Mesodermal cell (in vitro differentiated cells): ENCODE measurements at regions not wholly inside any gene's neighbourhood (a gene's known extent, or its start where the extent isn't known, plus 50 kb on each side); places are given as distances from the start of the nearest gene placed in this dataset.
"Not testable (repeated sequence)": the region's sequence is repeated elsewhere in the genome, so short reads cannot be mapped to it uniquely, and the experiment has no call there.

ENCODE experiments used
- H3K27ac ChIP-seq: 2 replicates; pipeline ENCODE4 v1.7.0; 2013; ENCODE audit warnings: mild to moderate bottlenecking, low read depth, low read length, moderate library complexity; ENCODE audit not compliant: severe bottlenecking
- H3K36me3 ChIP-seq: 2 replicates; pipeline ENCODE4 v1.7.1; 2013; ENCODE audit warnings: mild to moderate bottlenecking, low read length, moderate library complexity; ENCODE audit not compliant: control insufficient read depth, insufficient read depth
- H3K4me1 ChIP-seq: one replicate; pipeline ENCODE4 v1.7.1; 2013; ENCODE audit warnings: mild to moderate bottlenecking, low read length; ENCODE audit not compliant: insufficient read depth, control insufficient read depth, poor library complexity, severe bottlenecking
- H3K4me3 ChIP-seq: 2 replicates; pipeline ENCODE4 v1.7.0; 2013; ENCODE audit warnings: low read length, control low read depth, mild to moderate bottlenecking; ENCODE audit not compliant: insufficient read depth, poor library complexity, severe bottlenecking; ENCODE audit errors: extremely low read depth
- H3K9me3 ChIP-seq: 2 replicates; pipeline ENCODE4 v1.7.1; 2013; ENCODE audit warnings: mild to moderate bottlenecking, low read length, moderate library complexity; ENCODE audit not compliant: control insufficient read depth
- whole genome bisulfite sequencing, 2 experiments: methylation state at CpG; one replicate each; pipeline ENCODE4 v1.1.5; 2013; ENCODE audit warnings: missing lambda C conversion rate in 2 of 2; ENCODE audit not compliant: insufficient coverage in 2 of 2; 5-methylcytosine and 5-hydroxymethylcytosine counted together

DNA sequence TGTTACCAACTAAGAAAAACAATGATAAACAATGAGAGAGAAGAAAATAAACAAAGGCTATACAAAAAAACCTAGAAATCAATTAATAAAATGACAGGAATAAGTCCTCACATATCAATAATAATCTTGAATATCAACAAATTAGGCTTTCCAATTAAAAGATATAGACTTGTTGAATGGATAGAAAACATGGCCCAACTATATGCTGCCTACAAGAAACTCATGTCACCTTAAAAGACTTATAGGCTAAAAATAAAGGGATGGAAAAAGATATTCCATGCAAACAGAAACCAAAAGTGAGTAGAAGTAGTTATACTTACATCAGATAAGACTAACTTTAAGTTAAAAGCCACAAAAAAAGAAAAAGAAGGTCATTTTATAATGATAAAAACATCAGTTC, 183.9 kb downstream of the MYRFL start:
- Histone ChIP-seq H3K36me3 (no peaks in the 10 kb centered on the region), H3K4me1 (no peaks in the 10 kb centered on the region), H3K9me3 (no peaks in the 10 kb centered on the region), H3K4me3 (no peak overlapping the region), H3K27ac (no peak overlapping the region)

DNA sequence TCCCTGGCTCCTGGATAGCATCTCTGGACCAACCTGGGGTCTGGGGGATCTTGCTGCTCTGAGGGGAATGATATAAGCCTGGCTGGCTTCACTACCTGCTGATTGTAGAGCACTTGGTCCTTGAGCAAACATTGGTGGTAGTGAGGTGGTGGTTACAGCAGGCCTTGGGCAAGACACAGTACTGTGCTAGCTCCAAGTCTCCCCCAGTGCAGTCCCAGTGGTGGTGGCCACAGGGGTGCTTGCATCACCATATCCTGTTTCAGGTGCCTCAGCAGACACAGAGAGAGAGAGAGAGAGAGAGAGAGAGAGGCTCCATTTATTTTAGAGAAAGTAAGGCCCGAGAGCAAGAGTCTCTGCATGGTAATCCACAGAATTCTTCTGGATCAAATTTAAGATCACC, 186.3 kb downstream of the MYRFL start:
- no peaks in the 10 kb centered on the region for H3K4me1 ChIP-seq
- no peak overlapping the region for H3K27ac ChIP-seq
- no peaks in the 10 kb centered on the region for H3K36me3 ChIP-seq
- no peak overlapping the region for H3K4me3 ChIP-seq
- WGBS, 2 experiments, result 80% methylated on average over 1 of the region's 1 CpG; no CpG with 5 or more reads in 1 of the 2 experiments
- no peaks in the 10 kb centered on the region for H3K9me3 ChIP-seq

DNA sequence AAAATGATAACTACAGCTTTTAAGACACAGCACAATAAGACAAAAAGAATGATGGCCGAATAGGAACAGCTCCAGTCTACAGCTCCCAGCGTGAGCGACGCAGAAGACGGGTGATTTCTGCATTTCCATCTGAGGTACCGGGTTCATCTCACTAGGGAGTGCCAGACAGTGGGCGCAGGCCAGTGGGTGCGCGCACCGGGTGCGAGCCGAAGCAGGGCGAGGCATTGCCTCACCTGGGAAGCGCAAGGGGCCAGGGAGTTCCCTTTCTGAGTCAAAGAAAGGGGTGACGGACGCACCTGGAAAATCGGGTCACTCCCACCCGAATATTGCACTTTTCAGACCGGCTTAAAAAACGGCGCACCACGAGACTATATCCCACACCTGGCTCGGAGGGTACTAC, 188.0 kb downstream of the MYRFL start:
- H3K9me3 ChIP-seq, H3K36me3 ChIP-seq, H3K4me3 ChIP-seq, H3K4me1 ChIP-seq, H3K27ac ChIP-seq: not testable (repeated sequence)
- WGBS, 2 experiments, result 71 to 77% methylated on average over 6 to 7 of the region's 23 CpGs

DNA sequence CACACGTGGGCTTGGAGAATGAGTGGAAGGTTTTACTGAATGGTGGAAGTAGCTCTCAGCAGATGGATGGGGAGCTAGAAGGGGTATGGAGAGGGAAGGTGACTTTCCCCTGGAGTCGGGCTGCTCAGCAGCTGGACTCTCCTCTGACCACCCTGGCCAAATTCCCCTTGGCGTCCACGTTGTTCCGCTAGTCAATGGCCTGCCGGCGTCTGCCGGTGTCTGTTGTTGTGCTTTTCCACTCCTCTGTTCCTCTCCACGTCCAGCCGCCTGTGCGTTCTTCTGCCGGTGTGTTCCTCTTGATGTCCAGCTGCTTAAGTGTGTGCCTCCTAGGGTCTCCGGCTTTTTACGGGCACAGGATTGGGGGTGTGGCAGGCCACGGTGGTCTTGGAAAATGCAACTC, 203.5 kb downstream of the MYRFL start:
- H3K36me3 ChIP-seq, result no peaks in the 10 kb centered on the region
- no peaks in the 10 kb centered on the region for H3K4me1 ChIP-seq
- WGBS, 2 experiments, result 87 to 91% methylated on average over 15 of the region's 15 CpGs
- H3K4me3 ChIP-seq, result no peak overlapping the region
- H3K27ac ChIP-seq, result no peak overlapping the region
- no peaks in the 10 kb centered on the region for H3K9me3 ChIP-seq

DNA sequence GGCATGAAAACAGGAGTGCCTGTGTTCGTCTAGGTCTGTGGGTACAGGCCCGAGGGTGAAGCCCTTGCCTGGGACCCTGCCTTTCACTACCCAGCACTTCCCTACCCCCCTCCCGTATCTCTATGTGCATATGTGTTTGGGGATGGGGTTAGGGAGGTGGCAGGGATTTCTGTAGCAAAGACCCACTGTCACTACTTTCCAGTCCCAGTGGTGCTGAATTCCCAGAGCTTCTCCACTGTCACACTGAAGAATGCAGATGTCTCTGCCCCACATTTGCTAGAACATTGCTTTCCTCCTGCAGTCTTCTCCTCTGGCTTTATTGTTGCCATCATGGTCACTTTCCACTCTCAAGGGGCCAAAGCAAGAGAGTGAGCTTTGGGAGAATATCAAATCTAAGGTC, 203.9 kb downstream of the MYRFL start:
- Histone ChIP-seq H3K9me3 (no peaks in the 10 kb centered on the region), H3K36me3 (no peaks in the 10 kb centered on the region), H3K4me3 (no peak overlapping the region), H3K27ac (no peak overlapping the region), H3K4me1 (no peaks in the 10 kb centered on the region)
- WGBS, 2 experiments, result 80% methylated on average over 1 of the region's 3 CpGs; no CpG with 5 or more reads in 1 of the 2 experiments

DNA sequence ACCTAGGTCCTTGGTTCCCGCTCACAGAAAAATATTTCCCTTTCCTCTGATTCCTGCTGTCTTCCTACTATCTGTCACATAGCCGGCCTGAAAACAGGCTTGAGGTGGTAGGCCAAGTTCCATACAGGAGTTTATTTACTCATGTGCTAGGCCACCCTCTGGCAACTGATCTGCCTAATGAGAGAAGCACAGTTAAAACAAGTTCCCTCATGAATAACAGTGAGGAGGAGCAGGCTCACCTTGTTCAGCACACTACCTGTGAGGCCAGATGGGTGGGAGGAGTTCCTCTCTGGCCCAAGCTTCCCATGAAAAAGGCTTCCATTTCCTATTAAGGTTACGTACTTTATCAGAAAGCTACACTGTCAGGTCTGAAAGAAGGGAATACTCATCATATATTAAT, 206.0 kb downstream of the MYRFL start:
- no peaks in the 10 kb centered on the region for H3K9me3 ChIP-seq
- no peak overlapping the region for H3K4me3 ChIP-seq
- 60 to 93% methylated on average over 1 to 2 of the region's 3 CpGs for WGBS, 2 experiments
- no peak overlapping the region for H3K27ac ChIP-seq
- no peaks in the 10 kb centered on the region for H3K4me1 ChIP-seq
- no peaks in the 10 kb centered on the region for H3K36me3 ChIP-seq

DNA sequence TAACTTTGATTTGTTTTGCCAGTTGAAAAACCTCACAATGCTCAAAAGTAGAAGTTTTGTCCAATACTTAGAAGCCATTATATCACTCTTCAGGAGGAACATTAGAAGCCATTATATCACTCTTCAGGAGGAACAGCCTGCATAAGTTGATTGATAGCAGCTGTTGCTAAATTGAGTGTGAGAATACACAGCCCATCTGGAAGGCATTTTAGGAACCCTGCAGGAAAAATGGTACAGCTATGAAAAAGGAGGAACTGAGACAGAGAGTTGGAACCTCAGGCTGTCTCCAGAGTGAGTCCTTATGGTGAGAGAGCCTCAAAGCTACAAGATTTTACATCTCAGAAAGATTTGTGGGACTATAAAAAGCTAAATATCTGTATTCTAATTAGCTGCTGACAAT, 207.0 kb downstream of the MYRFL start:
- no peak overlapping the region for H3K27ac ChIP-seq

DNA sequence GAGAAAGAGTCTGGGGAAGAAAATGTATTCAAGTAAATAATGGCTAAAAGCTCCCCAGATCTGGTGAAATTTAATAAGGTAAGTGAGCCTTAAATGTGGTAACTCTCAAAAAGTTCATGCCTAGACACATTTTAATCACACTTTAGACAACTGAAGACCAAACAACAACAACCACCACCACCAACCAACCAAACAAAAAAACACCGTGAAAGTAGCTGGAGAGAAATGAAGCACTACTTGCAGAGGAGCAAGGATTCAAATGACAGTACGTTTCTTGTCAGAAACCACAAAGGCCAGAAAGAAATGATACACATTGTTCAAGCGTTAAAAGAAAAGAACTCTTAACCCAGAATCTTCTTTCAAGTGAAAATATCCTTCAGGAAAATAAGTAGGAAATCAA, 208.3 kb downstream of the MYRFL start:
- Histone ChIP-seq H3K4me1 (no peaks in the 10 kb centered on the region), H3K4me3 (no peak overlapping the region), H3K9me3 (no peaks in the 10 kb centered on the region), H3K36me3 (no peaks in the 10 kb centered on the region), H3K27ac (no peak overlapping the region)
- 60 to 86% methylated on average over 1 to 2 of the region's 3 CpGs for WGBS, 2 experiments

More for the DNA sequence above, 207.0 kb downstream of the MYRFL start:
- Histone ChIP-seq H3K4me1 (no peaks in the 10 kb centered on the region), H3K4me3 (no peak overlapping the region), H3K36me3 (no peaks in the 10 kb centered on the region), H3K9me3 (no peaks in the 10 kb centered on the region)

DNA sequence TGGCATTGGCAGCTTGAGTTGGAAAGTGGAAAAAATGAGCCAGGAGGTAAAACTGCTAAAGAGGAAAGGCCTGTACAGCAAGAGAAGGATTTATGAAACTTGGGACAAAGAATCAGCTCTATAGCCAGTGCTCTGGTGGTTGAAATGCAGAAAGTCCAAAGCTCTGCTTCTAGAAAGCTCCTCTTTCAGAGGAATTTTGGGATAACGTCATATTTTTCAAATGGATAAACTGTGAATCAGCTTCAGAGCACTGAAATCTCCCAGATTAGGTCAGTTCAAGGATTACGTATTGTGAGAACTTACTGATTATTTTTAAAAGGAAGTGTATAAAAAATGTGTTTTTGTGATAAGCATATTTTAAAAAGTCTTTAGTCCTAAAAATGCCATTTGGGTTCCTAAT, 203.1 kb upstream of the CNOT2 start:
- no peak overlapping the region for H3K27ac ChIP-seq
- H3K4me3 ChIP-seq, result no peak overlapping the region
- WGBS, 2 experiments, result 91 to 100% methylated on average over 1 of the region's 2 CpGs
- peaks cover 16% of the 10 kb centered on the region for H3K4me1 ChIP-seq
- no peaks in the 10 kb centered on the region for H3K9me3 ChIP-seq
- H3K36me3 ChIP-seq, result no peaks in the 10 kb centered on the region

DNA sequence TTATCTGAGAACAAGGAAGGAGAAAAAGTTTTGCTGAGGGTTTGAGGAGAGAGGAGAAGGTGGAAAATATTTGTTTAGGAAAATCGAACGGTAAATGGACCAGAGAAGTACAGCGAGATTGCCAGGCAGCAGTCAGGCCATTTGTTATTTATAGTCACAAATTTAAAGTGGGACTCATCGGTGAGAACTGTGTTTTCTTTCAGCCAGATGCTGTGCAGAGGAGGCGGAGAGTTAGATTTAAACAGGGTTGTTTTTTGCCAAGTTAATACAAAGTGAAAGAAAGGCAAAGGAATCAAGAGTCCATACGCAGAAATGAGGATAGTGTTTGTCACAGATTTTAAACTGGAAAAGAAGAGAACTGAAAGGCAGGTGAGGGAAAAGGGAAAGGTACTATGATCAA, 200.6 kb upstream of the CNOT2 start:
- Histone ChIP-seq H3K4me3 (no peak overlapping the region), H3K27ac (no peak overlapping the region), H3K9me3 (no peaks in the 10 kb centered on the region), H3K36me3 (no peaks in the 10 kb centered on the region), H3K4me1 (peaks cover 21% of the 10 kb centered on the region)
- WGBS, 2 experiments, result 95 to 99% methylated on average over 6 of the region's 6 CpGs

DNA sequence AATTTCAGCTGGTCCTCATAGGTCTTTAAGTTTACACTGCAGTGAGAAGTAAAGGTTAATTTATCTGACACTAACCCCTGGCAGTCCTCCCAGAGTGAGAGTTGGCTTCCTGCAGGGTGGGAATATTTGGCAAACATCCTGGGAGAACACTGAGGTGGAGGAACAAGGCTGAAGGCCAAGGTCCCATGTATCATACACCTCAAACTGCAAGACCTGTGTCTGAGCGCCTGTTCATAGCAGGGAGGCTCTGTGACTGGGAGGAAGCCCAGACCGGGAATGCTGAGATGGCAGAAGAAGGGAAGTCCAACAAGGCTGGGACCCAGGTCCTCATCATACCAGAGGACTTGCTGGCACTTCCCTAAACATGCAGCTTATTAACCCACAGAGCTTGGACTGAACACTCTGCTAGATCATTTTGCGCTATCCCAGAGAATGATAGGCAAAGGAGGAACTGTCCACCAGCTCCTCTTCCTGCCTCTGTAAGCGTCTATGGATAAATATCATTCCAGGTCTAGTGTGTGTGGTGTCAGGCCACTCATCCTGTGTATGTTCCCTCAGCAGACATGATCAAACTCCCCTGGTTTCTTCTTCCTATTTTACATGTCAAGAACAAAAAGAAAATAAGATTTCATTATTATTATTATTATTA, 199.6 kb upstream of the CNOT2 start:
- peaks cover 21% of the 10 kb centered on the region for H3K4me1 ChIP-seq
- no peaks in the 10 kb centered on the region for H3K36me3 ChIP-seq
- no peak overlapping the region for H3K27ac ChIP-seq
- H3K4me3 ChIP-seq, result no peak overlapping the region
- H3K9me3 ChIP-seq, result no peaks in the 10 kb centered on the region
- 100% methylated on average over 1 of the region's 4 CpGs; no CpG with 5 or more reads in 1 of the 2 experiments for WGBS, 2 experiments
